H9 (cell line): ENCODE measurements at regions not wholly inside any gene's neighbourhood (a gene's known extent, or its start where the extent isn't known, plus 50 kb on each side); places are given as distances from the start of the nearest gene placed in this dataset.
A peak's percentile ranks its signal among the peaks of the same experiment; 100 is the strongest.

Source experiments
- DNase-seq: peaks from one replicate; pipeline ENCODE4 v3.0.0-alpha.2; 2017
- H2AFZ ChIP-seq: one replicate; pipeline ENCODE4 v1.6.1; 2013; ENCODE audit warnings: mild to moderate bottlenecking, low read length, control low read depth, moderate library complexity
- H2AK5ac ChIP-seq: 2 replicates; pipeline ENCODE4 v1.6.1; 2013; ENCODE audit warnings: low read length, control low read depth, mixed read lengths; ENCODE audit not compliant: insufficient read length
- H2BK120ac ChIP-seq: one replicate; pipeline ENCODE4 v1.6.1; 2013; ENCODE audit warnings: low read depth, mild to moderate bottlenecking, low read length, control low read depth, inconsistent platforms; ENCODE audit not compliant: poor library complexity, severe bottlenecking
- H2BK12ac ChIP-seq: 2 replicates; pipeline ENCODE4 v1.6.1; 2013; ENCODE audit warnings: low read length, control low read depth, mixed read lengths, low read depth; ENCODE audit not compliant: insufficient read length
- H2BK15ac ChIP-seq: 2 replicates; pipeline ENCODE4 v1.6.1; 2013; ENCODE audit warnings: low read depth, low read length, control low read depth
- H2BK20ac ChIP-seq: one replicate; pipeline ENCODE4 v1.6.1; 2013; ENCODE audit warnings: low read depth, mild to moderate bottlenecking, low read length, control low read depth, inconsistent platforms; ENCODE audit not compliant: poor library complexity, severe bottlenecking
- H2BK5ac ChIP-seq: 2 replicates; pipeline ENCODE4 v1.6.1; 2013; ENCODE audit warnings: low read length, control low read depth, mixed read lengths; ENCODE audit not compliant: insufficient read length
- H3K14ac ChIP-seq: 2 replicates; pipeline ENCODE4 v1.6.1; 2013; ENCODE audit warnings: low read length, control low read depth; ENCODE audit not compliant: insufficient read depth
- H3K18ac ChIP-seq: 2 replicates; pipeline ENCODE4 v1.6.1; 2013; ENCODE audit warnings: low read depth, mild to moderate bottlenecking, mixed read lengths, low read length, control low read depth; ENCODE audit not compliant: insufficient read length
- H3K23ac ChIP-seq: 2 replicates; pipeline ENCODE4 v1.6.1; 2013; ENCODE audit warnings: low read length, control low read depth, mixed read lengths, low read depth; ENCODE audit not compliant: insufficient read length
- H3K23me2 ChIP-seq: 2 replicates; pipeline ENCODE4 v1.6.1; 2013; ENCODE audit warnings: low read depth, mild to moderate bottlenecking, mixed read lengths, low read length, control low read depth; ENCODE audit not compliant: insufficient read length, poor library complexity, severe bottlenecking
- H3K27ac ChIP-seq: 2 replicates; pipeline ENCODE4 v1.5.1; 2013; ENCODE audit warnings: low read length, control low read depth, mixed read lengths, low read depth; ENCODE audit not compliant: insufficient read length
- H3K27me3 ChIP-seq: 2 replicates; pipeline ENCODE4 v1.6.1; 2013; ENCODE audit warnings: low read length, control low read depth, inconsistent platforms; ENCODE audit not compliant: insufficient read depth
- H3K4ac ChIP-seq: 2 replicates; pipeline ENCODE4 v1.6.1; 2013; ENCODE audit warnings: low read depth, mild to moderate bottlenecking, control low read depth, inconsistent platforms, low read length, moderate library complexity
- H3K4me1 ChIP-seq: 2 replicates; pipeline ENCODE4 v1.6.1; 2013; ENCODE audit warnings: low read length, control low read depth, inconsistent platforms; ENCODE audit not compliant: insufficient read depth
- H3K4me2 ChIP-seq: 2 replicates; pipeline ENCODE4 v1.6.1; 2013; ENCODE audit warnings: low read length, control low read depth, mixed read lengths; ENCODE audit not compliant: insufficient read length, insufficient read depth
- H3K56ac ChIP-seq: 2 replicates; pipeline ENCODE4 v1.6.1; 2013; ENCODE audit warnings: low read depth, mild to moderate bottlenecking, mixed read lengths, low read length, control low read depth; ENCODE audit not compliant: insufficient read length
- H3K79me1 ChIP-seq: 2 replicates; pipeline ENCODE4 v1.6.1; 2013; ENCODE audit warnings: low read depth, mild to moderate bottlenecking, moderate library complexity, low read length, control low read depth, inconsistent platforms; ENCODE audit not compliant: insufficient read depth, poor library complexity, severe bottlenecking
- H3K79me2 ChIP-seq: 2 replicates; pipeline ENCODE4 v1.6.1; 2013; ENCODE audit warnings: low read length, control low read depth, inconsistent platforms; ENCODE audit not compliant: insufficient read depth
- H3K9ac ChIP-seq: 2 replicates; pipeline ENCODE4 v1.6.1; 2013; ENCODE audit warnings: low read length, control low read depth, mixed read lengths; ENCODE audit not compliant: insufficient read length; ENCODE audit errors: extremely low read depth
- H3K9me3 ChIP-seq: one replicate; pipeline ENCODE4 v1.6.1; 2013; ENCODE audit warnings: low read depth, low read length, inconsistent platforms; ENCODE audit not compliant: control insufficient read depth
- H3T11ph ChIP-seq: one replicate; pipeline ENCODE4 v1.6.1; 2013; ENCODE audit warnings: mild to moderate bottlenecking, low read length, control low read depth, inconsistent platforms
- H4K20me1 ChIP-seq: one replicate; pipeline ENCODE4 v1.6.1; 2013; ENCODE audit not compliant: control insufficient read depth, insufficient read length, insufficient read depth
- H4K5ac ChIP-seq: 2 replicates; pipeline ENCODE4 v1.6.1; 2013; ENCODE audit warnings: low read depth, mild to moderate bottlenecking, mixed read lengths, low read length, control low read depth; ENCODE audit not compliant: insufficient read length
- H4K8ac ChIP-seq: replicated peaks from 2 replicates; pipeline ENCODE4 v1.6.1; 2013; ENCODE audit warnings: low read length, control low read depth, mixed read lengths, low read depth; ENCODE audit not compliant: insufficient read length
- H4K91ac ChIP-seq: 2 replicates; pipeline ENCODE4 v1.6.1; 2013; ENCODE audit warnings: low read depth, mild to moderate bottlenecking, moderate library complexity, mixed read lengths, low read length, control low read depth; ENCODE audit not compliant: insufficient read length
- H3K27ac Mint-ChIP-seq, 3 experiments: 2 replicates in 2 of 3; 3 replicates in 1 of 3; pipeline ENCODE4 v1.8.0; 2020 to 2021; ENCODE audit warnings: mixed read lengths in 3 of 3, mild to moderate bottlenecking in 1 of 3, moderate library complexity in 1 of 3
- H3K27me3 Mint-ChIP-seq: 2 replicates; pipeline ENCODE4 v1.8.0; 2021; ENCODE audit warnings: low read depth, mild to moderate bottlenecking, moderate library complexity, mixed read lengths
- H3K36me3 Mint-ChIP-seq, 3 experiments: 2 replicates in 2 of 3; 3 replicates in 1 of 3; pipeline ENCODE4 v1.8.0; 2020 to 2021; ENCODE audit warnings: low read depth in 3 of 3, mixed read lengths in 3 of 3; ENCODE audit not compliant: insufficient read depth in 1 of 3
- H3K4me1 Mint-ChIP-seq, 2 experiments: 2 replicates each; pipeline ENCODE4 v1.8.0; 2020; ENCODE audit warnings: mixed read lengths in 2 of 2
- H3K4me3 Mint-ChIP-seq, 2 experiments: 2 replicates in 1 of 2; 3 replicates in 1 of 2; pipeline ENCODE4 v1.8.0; 2020 to 2021; ENCODE audit warnings: mild to moderate bottlenecking in 2 of 2, mixed read lengths in 2 of 2, moderate library complexity in 1 of 2
- H3K9me3 Mint-ChIP-seq, 2 experiments: 2 replicates in 1 of 2; 3 replicates in 1 of 2; pipeline ENCODE4 v1.8.0; 2020; ENCODE audit warnings: mild to moderate bottlenecking in 2 of 2, mixed read lengths in 2 of 2, moderate library complexity in 1 of 2
- CTCF ChIP-seq: fragments of 200-600 bp; sonication (generic); conservative IDR thresholded peaks from 3 replicates; pipeline ENCODE4 v1.8.0; 2021; ENCODE audit warnings: antibody characterized with exemption, mild to moderate bottlenecking
- WGBS: extraction: QIAGEN DNeasy Blood & Tissue Kit; methylation state at CpG from one replicate; pipeline ENCODE4 v1.1.7; 2013; ENCODE audit warnings: missing lambda C conversion rate, low lambda C conversion rate, mixed read lengths; ENCODE audit not compliant: insufficient read length; ENCODE audit errors: extremely low coverage; 5-methylcytosine and 5-hydroxymethylcytosine counted together

GRCh38 chr4:176001151-176002006 lies 64.3 kb upstream of the WDR17 start:
- Histone ChIP-seq H3K4me2 (peak overlapping the region; percentile 99), H3K27me3 (no peaks in the 10 kb centered on the region; the same call in 1 of the 2 replicates), H2BK120ac (no peak overlapping the region), H2BK12ac (no peak overlapping the region), H3K79me2 (no peaks in the 10 kb centered on the region), H3K23ac (no peak overlapping the region), H3K4me1 (peaks cover 2% of the 10 kb centered on the region; the same call in 1 of the 2 replicates), H3K9ac (peak overlapping the region; percentile 66), H3K79me1 (no peaks in the 10 kb centered on the region), H3K14ac (peak overlapping the region; percentile 96), H2AFZ (peak overlapping the region; percentile 86), H2BK20ac (no peak overlapping the region), H3K23me2 (peaks cover 14% of the 10 kb centered on the region), H2BK5ac (no peak overlapping the region), H4K5ac (peak overlapping the region; percentile 6), H4K8ac (no peak overlapping the region), H2BK15ac (no peak overlapping the region), H3K4ac (no peak overlapping the region), H3K56ac (no peak overlapping the region), H4K91ac (no peak overlapping the region), H3K27ac (no peak overlapping the region), H3K18ac (peak overlapping the region; percentile 83), H3K9me3 (no peaks in the 10 kb centered on the region), H3T11ph (no peak overlapping the region), H4K20me1 (no peaks in the 10 kb centered on the region), H2AK5ac (no peak overlapping the region)
- H3K9me3 Mint-ChIP-seq = no peaks in the 10 kb centered on the region
- H3K27ac Mint-ChIP-seq = no peak overlapping the region; a peak in 1 of 7 replicates
- peak; percentile 90 for DNase-seq
- WGBS = no CpG with 5 or more reads among the region's 41 CpGs
- H3K36me3 Mint-ChIP-seq = no peaks in the 10 kb centered on the region
- peak overlapping the region; percentile 77 to 92 for H3K4me3 Mint-ChIP-seq
- peaks cover 36 to 44% of the 10 kb centered on the region in 2 experiments for H3K4me1 Mint-ChIP-seq
- TF ChIP-seq CTCF = no peak
- H3K27me3 Mint-ChIP-seq = peaks cover 35% of the 10 kb centered on the region
